Right lobe of liver (tissue), 4 donors: ENCODE measurements at regions not wholly inside any gene's neighbourhood (a gene's known extent, or its start where the extent isn't known, plus 50 kb on each side); places are given as distances from the start of the nearest gene placed in this dataset.

Experiments
- POLR2A ChIP-seq: fragments of 450-650 bp; IDR thresholded peaks from one replicate; pipeline ENCODE4 v1.6.1; 2017; ENCODE audit warnings: antibody characterized with exemption, mild to moderate bottlenecking
- TF ChIP-seq, protein P1 (sequence below), 4 donors: fragments of 200-600 bp in 3 of 4; fragments of 450-650 bp in 1 of 4; IDR thresholded peaks; one replicate each; pipeline versions ENCODE4 v1.5.1 to v1.8.0; 2016 to 2022; ENCODE audit warnings: antibody characterized with exemption in 4 of 4, mild to moderate bottlenecking in 2 of 4
- donor health status: DM: no; HTN: no; CAD: no.
- donor health status: DM: no; HTN: no; CAD: no.
- donor health status: DM: no; HTN: yes; CAD: no.

DNA sequence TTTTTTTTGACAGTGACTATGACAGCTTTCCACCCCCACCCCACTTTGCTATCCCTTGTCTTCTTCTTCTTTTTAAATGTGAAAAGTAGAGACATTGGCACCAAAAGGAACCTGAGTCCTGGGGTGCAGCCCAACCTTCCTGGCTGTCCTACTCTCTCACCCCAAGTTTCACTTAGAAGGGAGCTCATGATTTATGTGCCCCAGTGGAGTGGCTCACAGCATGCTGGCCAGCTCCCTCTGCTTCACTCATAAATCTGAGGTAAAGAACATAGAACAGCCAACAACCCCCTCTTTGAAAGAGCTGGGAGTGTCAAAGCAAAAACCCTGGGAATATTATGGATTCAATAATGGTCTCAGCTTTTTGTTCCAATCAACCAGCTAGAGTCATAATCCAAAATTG is 196.3 kb upstream of the DAPK1 start:
- TF ChIP-seq, protein P1, sequence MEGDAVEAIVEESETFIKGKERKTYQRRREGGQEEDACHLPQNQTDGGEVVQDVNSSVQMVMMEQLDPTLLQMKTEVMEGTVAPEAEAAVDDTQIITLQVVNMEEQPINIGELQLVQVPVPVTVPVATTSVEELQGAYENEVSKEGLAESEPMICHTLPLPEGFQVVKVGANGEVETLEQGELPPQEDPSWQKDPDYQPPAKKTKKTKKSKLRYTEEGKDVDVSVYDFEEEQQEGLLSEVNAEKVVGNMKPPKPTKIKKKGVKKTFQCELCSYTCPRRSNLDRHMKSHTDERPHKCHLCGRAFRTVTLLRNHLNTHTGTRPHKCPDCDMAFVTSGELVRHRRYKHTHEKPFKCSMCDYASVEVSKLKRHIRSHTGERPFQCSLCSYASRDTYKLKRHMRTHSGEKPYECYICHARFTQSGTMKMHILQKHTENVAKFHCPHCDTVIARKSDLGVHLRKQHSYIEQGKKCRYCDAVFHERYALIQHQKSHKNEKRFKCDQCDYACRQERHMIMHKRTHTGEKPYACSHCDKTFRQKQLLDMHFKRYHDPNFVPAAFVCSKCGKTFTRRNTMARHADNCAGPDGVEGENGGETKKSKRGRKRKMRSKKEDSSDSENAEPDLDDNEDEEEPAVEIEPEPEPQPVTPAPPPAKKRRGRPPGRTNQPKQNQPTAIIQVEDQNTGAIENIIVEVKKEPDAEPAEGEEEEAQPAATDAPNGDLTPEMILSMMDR (IDR thresholded peaks at IDR 0.05) = no peak
- no peak for TF ChIP-seq POLR2A
